H1 (cell line): ENCODE measurements at regions not wholly inside any gene's neighbourhood (a gene's known extent, or its start where the extent isn't known, plus 50 kb on each side); places are given as distances from the start of the nearest gene placed in this dataset.

ENCODE experiments used
- FOSL1 ChIP-seq: IDR thresholded peaks from 2 replicates; pipeline ENCODE4 v1.6.1; 2011; ENCODE audit warnings: mild to moderate bottlenecking, low read depth, low read length, moderate library complexity; ENCODE audit not compliant: insufficient read depth
- JUN ChIP-seq: IDR thresholded peaks from 2 replicates; pipeline ENCODE4 v1.6.1; 2011; ENCODE audit warnings: low read depth, mild to moderate bottlenecking, improper control_type of control experiment, low read length
- SP4 ChIP-seq: IDR thresholded peaks from 2 replicates; pipeline ENCODE4 v1.6.1; 2012; ENCODE audit warnings: low read length, inconsistent platforms
- TAF1 ChIP-seq: IDR thresholded peaks from 2 replicates; pipeline ENCODE4 v1.6.1; 2011; ENCODE audit warnings: mild to moderate bottlenecking, low read depth, low read length

GRCh38 chr13:50529154-50529882, 314.2 kb downstream of the DLEU7 start (continued):
- no peak for TF ChIP-seq SP4
- no peak for TF ChIP-seq FOSL1
- no peak for TF ChIP-seq TAF1
- TF ChIP-seq JUN: no peak
